ENCODE measurements at regions not wholly inside any gene's neighbourhood (a gene's known extent, or its start where the extent isn't known, plus 50 kb on each side); places are given as distances from the start of the nearest gene placed in this dataset.
"Not testable (repeated sequence)": the region's sequence is repeated elsewhere in the genome, so short reads cannot be mapped to it uniquely, and the experiment has no call there.

DNA sequence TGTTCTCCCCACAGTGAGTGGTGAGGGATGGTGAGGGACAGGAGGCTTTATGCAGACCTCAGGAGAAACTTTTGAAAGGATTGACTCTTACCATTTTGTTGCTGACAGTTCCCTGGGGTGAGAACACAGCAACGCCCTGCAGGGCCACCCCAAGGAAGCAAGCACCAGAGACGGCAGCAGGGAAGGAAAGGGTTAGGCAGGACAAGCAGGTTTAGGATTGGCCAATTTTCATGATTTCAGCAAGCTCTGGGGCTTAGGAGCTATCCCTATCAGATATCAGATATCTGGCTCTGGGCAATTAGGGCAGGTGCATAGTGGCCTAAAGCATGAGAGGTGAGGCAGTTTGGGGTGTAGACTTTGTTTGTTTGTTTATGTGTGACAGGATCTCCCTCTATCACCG, 87.0 kb upstream of the LSM14A start:
- Histone ChIP-seq H3K36me3 (no peaks in the 10 kb centered on the region), H3K27ac (no peak overlapping the region), H3K27me3 (no peaks in the 10 kb centered on the region), H3K9me3 (no peaks in the 10 kb centered on the region), H3K4me3 (no peak overlapping the region), H3K4me1 (no peaks in the 10 kb centered on the region)
- intact Hi-C loops (cut with DNase I; ENCODE audit: low total_unique reads): no loop called here
- in situ Hi-C loops (cut with MboI; ENCODE audit: low sequenced_read_pairs in 4 of 4): loop anchor here in 1 of 4 donors (25.0 kb wide), 1 partner anchor 298 kb away; the partner anchor contains the start of gene KCTD15
- TF ChIP-seq, protein P1, sequence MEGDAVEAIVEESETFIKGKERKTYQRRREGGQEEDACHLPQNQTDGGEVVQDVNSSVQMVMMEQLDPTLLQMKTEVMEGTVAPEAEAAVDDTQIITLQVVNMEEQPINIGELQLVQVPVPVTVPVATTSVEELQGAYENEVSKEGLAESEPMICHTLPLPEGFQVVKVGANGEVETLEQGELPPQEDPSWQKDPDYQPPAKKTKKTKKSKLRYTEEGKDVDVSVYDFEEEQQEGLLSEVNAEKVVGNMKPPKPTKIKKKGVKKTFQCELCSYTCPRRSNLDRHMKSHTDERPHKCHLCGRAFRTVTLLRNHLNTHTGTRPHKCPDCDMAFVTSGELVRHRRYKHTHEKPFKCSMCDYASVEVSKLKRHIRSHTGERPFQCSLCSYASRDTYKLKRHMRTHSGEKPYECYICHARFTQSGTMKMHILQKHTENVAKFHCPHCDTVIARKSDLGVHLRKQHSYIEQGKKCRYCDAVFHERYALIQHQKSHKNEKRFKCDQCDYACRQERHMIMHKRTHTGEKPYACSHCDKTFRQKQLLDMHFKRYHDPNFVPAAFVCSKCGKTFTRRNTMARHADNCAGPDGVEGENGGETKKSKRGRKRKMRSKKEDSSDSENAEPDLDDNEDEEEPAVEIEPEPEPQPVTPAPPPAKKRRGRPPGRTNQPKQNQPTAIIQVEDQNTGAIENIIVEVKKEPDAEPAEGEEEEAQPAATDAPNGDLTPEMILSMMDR (IDR thresholded peaks at IDR 0.05 in 4 of 5, conservative IDR thresholded peaks at IDR 0.05 in 1 of 5): no peak
- TF ChIP-seq POLR2A (IDR thresholded peaks at IDR 0.05): no peak
- ATAC-seq: no peak
- DNase-seq: no peak

DNA sequence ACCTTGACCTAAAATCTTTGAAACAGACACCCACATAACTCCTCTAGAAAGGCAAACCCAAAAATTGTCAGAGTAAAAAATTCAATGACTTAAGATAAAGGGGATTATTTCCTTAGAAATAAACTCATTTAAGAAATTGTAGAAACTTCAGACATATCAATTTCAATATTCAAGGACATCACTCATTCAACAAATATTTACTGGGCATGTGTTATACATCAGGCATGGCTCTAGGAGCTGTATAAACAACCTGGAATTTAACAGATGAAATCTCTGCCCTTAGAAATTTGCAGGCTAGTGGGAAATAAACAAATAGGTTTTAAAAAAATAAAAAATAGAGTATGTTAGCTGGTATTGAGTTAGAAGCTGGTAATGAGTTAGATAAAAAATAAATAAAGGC, 84.0 kb upstream of the LSM14A start:
- in situ Hi-C loops (cut with MboI; ENCODE audit: low sequenced_read_pairs in 4 of 4): loop anchor here in 1 of 4 donors (25.0 kb wide), 1 partner anchor 301 kb away; the partner anchor contains the start of gene KCTD15
- Histone ChIP-seq H3K36me3 (no peaks in the 10 kb centered on the region), H3K9me3 (no peaks in the 10 kb centered on the region), H3K4me1 (no peaks in the 10 kb centered on the region), H3K4me3 (no peak overlapping the region), H3K27ac (no peak overlapping the region), H3K27me3 (no peaks in the 10 kb centered on the region)
- intact Hi-C loops (cut with DNase I; ENCODE audit: low total_unique reads): no loop called here
- no peak for ATAC-seq
- no peak for DNase-seq
- TF ChIP-seq, protein P1 (IDR thresholded peaks at IDR 0.05 in 4 of 5, conservative IDR thresholded peaks at IDR 0.05 in 1 of 5): no peak
- no peak for TF ChIP-seq POLR2A (IDR thresholded peaks at IDR 0.05)

DNA sequence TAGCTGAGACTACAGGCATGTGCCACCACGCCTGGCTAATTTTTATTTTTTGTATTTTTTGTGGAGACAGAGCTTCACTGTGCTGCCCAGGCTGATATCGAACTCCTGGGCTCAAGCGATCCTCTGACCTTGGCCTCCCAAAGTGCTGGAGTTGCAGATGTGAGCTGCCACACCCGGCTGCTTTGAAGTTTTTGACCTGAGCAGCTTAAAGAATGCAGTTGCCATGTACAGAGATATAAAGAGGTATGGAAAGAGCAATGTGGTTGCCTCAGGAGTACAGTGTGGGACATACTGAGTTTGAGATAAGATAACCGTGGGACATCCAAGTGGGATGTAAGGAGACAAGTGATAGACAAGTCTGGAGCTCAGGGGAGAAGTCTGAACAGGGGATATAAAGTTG, 82.7 kb upstream of the LSM14A start:
- DNase-seq (no peak), ATAC-seq (no peak)
- Histone ChIP-seq H3K36me3 (no peaks in the 10 kb centered on the region), H3K4me1 (no peaks in the 10 kb centered on the region), H3K4me3 (no peak overlapping the region), H3K9me3 (no peaks in the 10 kb centered on the region), H3K27ac (no peak overlapping the region), H3K27me3 (no peaks in the 10 kb centered on the region)
- intact Hi-C loops (cut with DNase I; ENCODE audit: low total_unique reads) (no loop called here), in situ Hi-C loops (cut with MboI; ENCODE audit: low sequenced_read_pairs in 4 of 4) (loop anchor here in 1 of 4 donors (25.0 kb wide), 1 partner anchor 302 kb away; the partner anchor contains the start of gene KCTD15)
- no peak for TF ChIP-seq POLR2A (IDR thresholded peaks at IDR 0.05)
- TF ChIP-seq, protein P1 (IDR thresholded peaks at IDR 0.05 in 4 of 5, conservative IDR thresholded peaks at IDR 0.05 in 1 of 5): no peak

- Histone ChIP-seq H3K9me3 (no peaks in the 10 kb centered on the region), H3K27ac (no peak overlapping the region), H3K36me3 (no peaks in the 10 kb centered on the region), H3K27me3 (no peaks in the 10 kb centered on the region), H3K4me3 (no peak overlapping the region), H3K4me1 (no peaks in the 10 kb centered on the region)
- DNase-seq: no peak
- no peak for ATAC-seq
- in situ Hi-C loops (cut with MboI; ENCODE audit: low sequenced_read_pairs in 4 of 4): loop anchor here (10.0 to 25.0 kb wide), 3 partner anchors 308 to 320 kb away; partner anchors contain the start of gene KCTD15 (in 1 of the 4)
- intact Hi-C loops (cut with DNase I; ENCODE audit: low total_unique reads): loop anchor here (5.0 kb wide), 1 partner anchor 298 kb away; the partner anchor contains the start of gene KCTD15
- no peak for TF ChIP-seq POLR2A (IDR thresholded peaks at IDR 0.05)
- TF ChIP-seq, protein P1 (IDR thresholded peaks at IDR 0.05 in 4 of 5, conservative IDR thresholded peaks at IDR 0.05 in 1 of 5): no peak
These were observed 77.3 kb upstream of the LSM14A start for GRCh38 chr19:34094960-34095359.

- not testable (repeated sequence) for H3K27me3 ChIP-seq, ATAC-seq, H3K27ac ChIP-seq, H3K9me3 ChIP-seq, H3K4me3 ChIP-seq, H3K4me1 ChIP-seq, DNase-seq, H3K36me3 ChIP-seq
- intact Hi-C loops (cut with DNase I; ENCODE audit: low total_unique reads) (loop anchor here (5.0 kb wide), 1 partner anchor 298 kb away; the partner anchor contains the start of gene KCTD15), in situ Hi-C loops (cut with MboI; ENCODE audit: low sequenced_read_pairs in 4 of 4) (loop anchor here (10.0 to 25.0 kb wide), 3 partner anchors 308 to 321 kb away; partner anchors contain the start of gene KCTD15 (in 1 of the 4))
These were observed 76.9 kb upstream of the LSM14A start for GRCh38 chr19:34095411-34095810.
